NCI-H2029 treated with DMSO at 0.1 percent for 48 hours (cell line): ENCODE measurements at regions not wholly inside any gene's neighbourhood (a gene's known extent, or its start where the extent isn't known, plus 50 kb on each side); places are given as distances from the start of the nearest gene placed in this dataset.
A peak's percentile ranks its signal among the peaks of the same experiment; 100 is the strongest.

Source experiments
- DNase-seq: peaks from one replicate; lab custom pipeline; 2025; lab: John Stamatoyannopoulos, UW

- no peak for DNase-seq
Measured at GRCh38 chr5:4192111-4192510, 596.5 kb downstream of the IRX1 start.

GRCh38 chr5:4196744-4197143 lies 601.1 kb downstream of the IRX1 start:
- no peak for DNase-seq

- no peak for DNase-seq
Measured at GRCh38 chr5:4197151-4197550, 601.5 kb downstream of the IRX1 start.

GRCh38 chr5:4198461-4198860 lies 602.8 kb downstream of the IRX1 start:
- no peak for DNase-seq

- DNase-seq: no peak
Measured at GRCh38 chr5:4199049-4199841, 603.6 kb downstream of the IRX1 start.

GRCh38 chr5:4203146-4203545 lies 607.5 kb downstream of the IRX1 start:
- no peak for DNase-seq

GRCh38 chr5:4204276-4205141 lies 608.9 kb downstream of the IRX1 start:
- peak; percentile 11 for DNase-seq

- no peak for DNase-seq
Measured at GRCh38 chr5:4205398-4205797, 609.8 kb downstream of the IRX1 start.

GRCh38 chr5:4206127-4206526 lies 610.5 kb downstream of the IRX1 start:
- no peak for DNase-seq

GRCh38 chr5:4207486-4207885 lies 611.9 kb downstream of the IRX1 start:
- DNase-seq: no peak

GRCh38 chr5:4208537-4208936 lies 612.9 kb downstream of the IRX1 start:
- DNase-seq: no peak

GRCh38 chr5:4208996-4209395 lies 613.4 kb downstream of the IRX1 start:
- DNase-seq: no peak

GRCh38 chr5:4212071-4212739 lies 616.6 kb downstream of the IRX1 start:
- DNase-seq: no peak

GRCh38 chr5:4212981-4213819 lies 617.6 kb downstream of the IRX1 start:
- no peak for DNase-seq

GRCh38 chr5:4215143-4215542 lies 619.5 kb downstream of the IRX1 start:
- no peak for DNase-seq

GRCh38 chr5:4216142-4216541 lies 620.5 kb downstream of the IRX1 start:
- DNase-seq: no peak

GRCh38 chr5:4220016-4220415 lies 624.4 kb downstream of the IRX1 start:
- DNase-seq: no peak

GRCh38 chr5:4221048-4221447 lies 625.4 kb downstream of the IRX1 start:
- no peak for DNase-seq

- DNase-seq: no peak
Measured at GRCh38 chr5:4222147-4222546, 626.5 kb downstream of the IRX1 start.

GRCh38 chr5:4222821-4223220 lies 627.2 kb downstream of the IRX1 start:
- DNase-seq: no peak

- no peak for DNase-seq
Measured at GRCh38 chr5:4225741-4226140, 630.1 kb downstream of the IRX1 start.

GRCh38 chr5:4226565-4226964 lies 630.9 kb downstream of the IRX1 start:
- DNase-seq: no peak
